ENCODE measurements at regions not wholly inside any gene's neighbourhood (a gene's known extent, or its start where the extent isn't known, plus 50 kb on each side); places are given as distances from the start of the nearest gene placed in this dataset.

- TF ChIP-seq EZH2 (IDR thresholded peaks at IDR 0.05) (no peak), POLR2AphosphoS5 (IDR thresholded peaks at IDR 0.05; ENCODE audit: borderline replicate concordance, low read depth, low read length) (no peak), FOXP2 (optimal IDR thresholded peaks at IDR 0.05; ENCODE audit: control extremely low read depth, extremely low read length, insufficient read depth) (no peak)
These were observed 304.3 kb upstream of the SALL1 start for GRCh38 chr16:51455398-51455797.

Data from SK-N-MC (cell line).